D721Med (cell line): ENCODE measurements at regions not wholly inside any gene's neighbourhood (a gene's known extent, or its start where the extent isn't known, plus 50 kb on each side); places are given as distances from the start of the nearest gene placed in this dataset.

Experiments
- DNase-seq: peaks from one replicate; pipeline ENCODE4 v3.0.0; 2011; ENCODE audit warnings: low spot score; ENCODE audit not compliant: insufficient read length
- FAIRE-seq: peaks from 2 replicates; lab custom pipeline; 2011; peaks lifted over from hg19 to GRCh38; lab: Jason Lieb, UNC
- CTCF ChIP-seq: IDR thresholded peaks from 2 replicates; pipeline ENCODE4 v1.5.1; 2012; ENCODE audit warnings: mild to moderate bottlenecking, control low read depth; ENCODE audit not compliant: insufficient read depth; ENCODE audit errors: missing control alignments

GRCh38 chr13:95502216-95502615 lies 50.3 kb upstream of the CLDN10 start:
- no peak for TF ChIP-seq CTCF
- no peak for FAIRE-seq
- DNase-seq, result no peak
